ENCODE measurements at regions not wholly inside any gene's neighbourhood (a gene's known extent, or its start where the extent isn't known, plus 50 kb on each side); places are given as distances from the start of the nearest gene placed in this dataset.

- Histone ChIP-seq H2AK9ac (replicated peaks; ENCODE audit: low read depth, low read length, poor library complexity) (no peak overlapping the region), H3K9me1 (ENCODE audit: insufficient read depth, low read length) (no peaks in the 10 kb centered on the region), H3K18ac (ENCODE audit: low read depth, low read length) (no peak overlapping the region), H4K5ac (ENCODE audit: low read depth, low read length) (no peak overlapping the region), H3K4me2 (ENCODE audit: low read depth, low read length) (no peak overlapping the region), H3K9ac (ENCODE audit: low read depth, low read length) (no peak overlapping the region), H4K20me1 (ENCODE audit: insufficient read depth, low read length) (no peaks in the 10 kb centered on the region), H4K8ac (ENCODE audit: low read depth in 2 of 2, low read length in 2 of 2) (no peak overlapping the region), H3K27ac (ENCODE audit: insufficient read depth, low read length) (no peak overlapping the region), H2AK5ac (ENCODE audit: low read depth, low read length) (no peak overlapping the region), H3K4me1 (ENCODE audit: control insufficient read depth, insufficient read depth, low read length) (no peaks in the 10 kb centered on the region), H2AFZ (replicated peaks; ENCODE audit: low read length, poor library complexity) (no peak overlapping the region), H3K36me3 (ENCODE audit: control insufficient read depth, insufficient read depth, low read length) (no peaks in the 10 kb centered on the region), H3K79me1 (ENCODE audit: low read depth in 1 of 2, low read length in 2 of 2) (no peaks in the 10 kb centered on the region), H3K27me3 (ENCODE audit: control insufficient read depth, insufficient read depth, low read length) (no peaks in the 10 kb centered on the region), H2BK20ac (ENCODE audit: low read depth, low read length) (no peak overlapping the region), H3K14ac (replicated peaks; ENCODE audit: low read depth, low read length) (no peak overlapping the region), H3K23ac (ENCODE audit: low read depth, low read length) (no peak overlapping the region), H2BK15ac (ENCODE audit: low read depth, low read length) (no peak overlapping the region), H3K4me3 (ENCODE audit: insufficient read depth, low read depth, low read length) (no peak overlapping the region), H4K91ac (ENCODE audit: insufficient read depth, low read depth, low read length) (no peak overlapping the region), H3K4ac (ENCODE audit: low read depth, low read length) (no peak overlapping the region), H3K56ac (ENCODE audit: extremely low read depth, insufficient read depth, low read length) (no peak overlapping the region), H3K9me3 (ENCODE audit: control insufficient read depth, insufficient read depth, low read length) (no peaks in the 10 kb centered on the region), H2BK120ac (ENCODE audit: low read depth, low read length) (no peak overlapping the region), H2BK5ac (ENCODE audit: low read depth, low read length, poor library complexity, severe bottlenecking) (no peak overlapping the region)
- intact Hi-C loops (cut with micrococcal nuclease) (loop anchor here (5.0 kb wide), 1 partner anchor 1608 kb away; no protein-coding TSS in a partner anchor), in situ Hi-C loops (cut with MboI; ENCODE audit: low sequenced_read_pairs) (no loop called here), dilution Hi-C loops (cut with HindIII; ENCODE audit: low sequenced_read_pairs, unreplicated experiment) (no loop called here)
- ChIA-PET POLR2A (ENCODE audit: unreplicated experiment) (no interaction called here), CTCF (no interaction called here)
- BruUV-seq (replicated peaks), result no TSS peak
- no CpG with 5 or more reads among the region's 1 CpG for WGBS, 2 experiments (ENCODE audit: extremely low coverage in 2 of 2, insufficient read length in 1 of 2)
- ATAC-seq (ENCODE audit: low read depth), result no peak
- TF ChIP-seq CEBPB (IDR thresholded peaks at IDR 0.05; ENCODE audit: low read depth, low read length) (no peak), RFX5 (IDR thresholded peaks at IDR 0.05; ENCODE audit: low read depth, low read length) (no peak), RAD21 (IDR thresholded peaks at IDR 0.05; ENCODE audit: low read length) (no peak)
- DNase-seq, result no peak
Measured at GRCh38 chr13:106310291-106310865, 225.1 kb downstream of the EFNB2 start.

All from IMR-90 (cell line).